Immature natural killer cell (primary cell): ENCODE measurements at regions not wholly inside any gene's neighbourhood (a gene's known extent, or its start where the extent isn't known, plus 50 kb on each side); places are given as distances from the start of the nearest gene placed in this dataset.

Experiments used
- DNase-seq, 3 donors: peaks; one replicate each; pipeline ENCODE4 v3.0.0; 2022; ENCODE audit warnings: mixed read lengths in 1 of 3
- H3K27ac Mint-ChIP-seq, 6 donors: one replicate each; pipeline ENCODE4 v1.8.0; 2020; ENCODE audit warnings: mixed read lengths in 6 of 6, mild to moderate bottlenecking in 5 of 6, inconsistent platforms in 4 of 6, moderate library complexity in 3 of 6
- H3K27me3 Mint-ChIP-seq, 3 donors: one replicate each; pipeline ENCODE4 v1.8.0; 2020 to 2021; ENCODE audit warnings: low read depth in 3 of 3, mild to moderate bottlenecking in 3 of 3, mixed read lengths in 3 of 3, moderate library complexity in 3 of 3, inconsistent platforms in 1 of 3
- H3K36me3 Mint-ChIP-seq, 3 donors: one replicate each; pipeline ENCODE4 v1.8.0; 2020; ENCODE audit warnings: mixed read lengths in 3 of 3, inconsistent platforms in 2 of 3, mild to moderate bottlenecking in 2 of 3
- H3K4me1 Mint-ChIP-seq, 2 donors: one replicate each; pipeline ENCODE4 v1.8.0; 2020; ENCODE audit warnings: inconsistent platforms in 2 of 2, mild to moderate bottlenecking in 2 of 2, mixed read lengths in 2 of 2, moderate library complexity in 1 of 2
- H3K4me3 Mint-ChIP-seq, 5 donors: one replicate each; pipeline ENCODE4 v1.8.0; 2020; ENCODE audit warnings: mild to moderate bottlenecking in 5 of 5, mixed read lengths in 5 of 5, inconsistent platforms in 3 of 5, moderate library complexity in 3 of 5
- H3K9me3 Mint-ChIP-seq, 6 donors: one replicate each; pipeline ENCODE4 v1.8.0; 2020; ENCODE audit warnings: mild to moderate bottlenecking in 6 of 6, mixed read lengths in 6 of 6, inconsistent platforms in 4 of 6, moderate library complexity in 3 of 6

DNA sequence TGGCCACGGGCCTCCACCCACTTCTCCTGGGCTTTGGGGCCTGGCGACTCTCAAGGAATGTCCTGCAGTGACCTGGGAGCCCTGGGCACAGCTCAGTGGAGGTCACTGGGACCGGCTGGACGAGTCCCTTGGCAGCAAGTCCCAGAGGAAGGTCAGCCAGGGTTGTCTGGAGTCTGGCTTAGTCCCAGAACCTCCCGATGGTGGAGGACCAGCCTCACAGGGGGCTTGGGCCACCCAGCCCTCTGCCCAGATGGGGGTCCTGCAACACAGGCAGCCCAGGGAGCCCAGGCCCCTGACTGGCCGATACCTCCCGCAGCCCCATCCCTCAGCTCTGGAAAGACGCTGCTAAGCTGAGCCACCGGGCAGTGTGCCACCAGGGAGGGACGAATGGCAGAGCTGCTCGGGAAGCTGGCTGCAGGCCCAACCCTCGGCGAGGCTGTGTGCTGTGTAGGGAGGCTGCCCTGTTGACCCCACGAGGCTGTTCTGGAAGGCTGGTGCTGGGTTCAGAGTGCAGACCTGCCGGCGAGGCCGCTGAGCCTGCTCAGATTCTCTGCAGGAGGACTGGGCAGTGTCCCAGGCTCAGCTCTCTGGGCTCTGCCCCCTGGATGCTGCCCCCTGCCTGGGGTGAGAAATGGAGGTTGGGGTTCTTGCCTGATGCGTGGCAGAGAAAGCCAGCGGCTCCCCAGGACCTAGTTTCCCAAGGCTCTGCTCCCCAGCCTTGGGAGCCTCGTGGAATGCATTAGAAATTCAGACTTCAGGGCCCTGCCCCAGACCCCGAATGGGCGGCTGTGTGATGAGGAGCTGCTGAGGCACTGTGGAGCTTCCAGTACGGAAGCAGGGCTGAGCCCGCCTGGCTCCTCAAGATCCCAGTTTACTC is 61.7 kb downstream of the ADRA2C start:
- Mint-ChIP-seq H3K9me3 (no peaks in the 10 kb centered on the region), H3K27me3 (peaks cover 2 to 16% (median 6%) of the 10 kb centered on the region in 3 donors), H3K4me3 (no peak overlapping the region), H3K4me1 (no peaks in the 10 kb centered on the region), H3K27ac (no peak overlapping the region), H3K36me3 (no peaks in the 10 kb centered on the region)
- DNase-seq = no peak

DNA sequence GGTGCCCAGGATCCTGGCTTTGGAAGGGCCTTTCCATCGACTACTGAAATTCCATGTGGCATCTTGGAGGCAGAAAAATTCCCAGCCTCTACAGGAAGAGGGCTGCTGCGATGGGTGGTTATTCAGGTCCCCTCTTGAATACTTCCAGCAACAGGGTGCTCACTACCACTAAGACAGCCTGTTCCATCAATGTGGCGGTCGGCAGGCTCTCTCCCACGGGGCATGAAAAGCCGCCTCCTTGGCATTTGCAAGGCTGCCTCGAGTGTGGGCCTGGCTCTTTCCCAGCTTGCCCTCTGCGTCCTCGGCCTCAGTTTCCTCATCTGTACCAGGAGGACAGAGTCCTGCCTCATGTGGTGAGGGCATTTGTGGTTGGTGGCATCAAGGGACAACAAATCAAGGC is 62.4 kb downstream of the ADRA2C start:
- Mint-ChIP-seq H3K4me1 (no peaks in the 10 kb centered on the region), H3K36me3 (no peaks in the 10 kb centered on the region), H3K27ac (no peak overlapping the region), H3K27me3 (peaks cover 2 to 20% (median 7%) of the 10 kb centered on the region in 3 donors), H3K4me3 (no peak overlapping the region), H3K9me3 (no peaks in the 10 kb centered on the region)
- DNase-seq = no peak

DNA sequence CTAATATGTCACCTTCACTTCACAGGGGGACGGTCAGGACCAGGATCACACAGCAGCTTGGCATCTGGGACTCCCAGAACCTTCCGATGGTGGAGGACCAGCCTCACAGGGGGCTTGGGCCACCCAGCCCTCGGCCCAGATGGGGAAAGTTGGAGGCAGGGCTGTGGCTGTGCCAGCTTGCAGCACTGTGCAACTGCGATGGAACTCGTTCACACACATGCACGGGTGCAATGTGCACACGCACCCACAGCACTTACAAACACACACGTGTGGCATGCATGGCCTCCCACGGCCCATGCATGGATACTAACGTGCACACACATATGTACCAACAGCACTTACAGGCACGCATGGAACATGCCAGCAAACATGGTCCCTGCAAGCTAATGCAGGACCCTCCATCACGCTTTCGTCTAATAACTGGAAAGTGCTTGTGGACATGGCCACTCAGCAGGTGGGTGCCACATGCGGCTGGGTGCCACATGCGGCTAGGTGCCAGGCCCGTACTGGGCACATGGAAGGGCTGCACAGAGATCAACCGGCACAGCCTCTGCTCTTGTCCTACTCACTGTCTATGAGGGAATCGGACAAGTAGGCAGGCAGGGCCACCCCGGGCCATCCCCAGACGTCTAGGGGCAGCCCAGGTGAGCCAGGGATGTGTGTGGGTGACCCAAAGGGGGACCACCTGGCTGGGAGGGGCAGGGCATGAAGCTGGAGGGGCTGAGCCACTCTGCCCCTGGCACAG is 63.2 kb downstream of the ADRA2C start:
- Mint-ChIP-seq H3K4me3 (no peak overlapping the region), H3K27ac (no peak overlapping the region), H3K9me3 (no peaks in the 10 kb centered on the region), H3K27me3 (peaks cover 5 to 22% (median 7%) of the 10 kb centered on the region in 3 donors), H3K36me3 (no peaks in the 10 kb centered on the region), H3K4me1 (no peaks in the 10 kb centered on the region)
- DNase-seq = no peak

DNA sequence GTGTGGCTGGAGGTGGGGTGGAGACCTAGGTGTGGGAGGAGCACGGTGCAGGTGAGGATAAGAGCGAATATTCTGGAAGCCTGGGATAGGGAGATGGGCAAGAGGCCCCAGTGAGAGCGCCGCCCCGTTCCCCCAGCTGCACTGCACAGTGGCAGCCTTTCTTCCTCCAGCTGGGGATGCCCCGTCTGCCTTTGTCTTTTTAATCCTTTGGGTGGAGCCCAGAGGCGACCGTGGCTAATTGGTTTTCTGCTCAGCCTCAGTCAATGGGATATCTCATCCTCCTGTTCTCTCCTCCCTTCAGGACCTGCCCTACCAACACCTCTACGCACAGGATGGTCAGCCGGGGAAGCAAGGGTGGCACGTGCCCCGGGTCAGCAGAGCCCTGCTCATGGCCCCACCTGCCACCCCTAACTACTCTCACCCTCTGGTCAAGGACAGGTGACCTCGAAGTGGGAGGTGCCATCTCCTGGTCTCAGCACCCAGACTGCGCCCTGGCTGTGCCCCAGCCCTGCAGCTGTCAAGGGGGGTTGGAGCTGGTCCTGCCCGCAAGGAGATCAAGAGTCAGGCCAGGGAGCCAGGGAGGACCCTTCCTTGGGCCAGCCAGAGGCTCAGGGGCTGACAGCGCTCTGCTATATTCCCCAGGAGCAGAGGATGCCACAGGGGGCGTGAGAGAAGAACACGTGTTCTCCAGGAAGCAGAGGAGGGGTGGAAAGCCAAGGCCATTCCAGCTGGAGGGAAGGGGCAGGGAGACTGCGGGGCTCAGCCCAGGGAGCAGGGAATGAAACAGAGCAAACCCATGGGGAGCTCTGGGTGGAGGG is 64.0 kb downstream of the ADRA2C start:
- no peak for DNase-seq
- no peaks in the 10 kb centered on the region for H3K9me3 Mint-ChIP-seq
- no peak overlapping the region for H3K4me3 Mint-ChIP-seq
- H3K4me1 Mint-ChIP-seq = no peaks in the 10 kb centered on the region
- no peak overlapping the region for H3K27ac Mint-ChIP-seq
- H3K36me3 Mint-ChIP-seq = no peaks in the 10 kb centered on the region
- H3K27me3 Mint-ChIP-seq = peaks cover 5 to 19% (median 6%) of the 10 kb centered on the region in 3 donors

DNA sequence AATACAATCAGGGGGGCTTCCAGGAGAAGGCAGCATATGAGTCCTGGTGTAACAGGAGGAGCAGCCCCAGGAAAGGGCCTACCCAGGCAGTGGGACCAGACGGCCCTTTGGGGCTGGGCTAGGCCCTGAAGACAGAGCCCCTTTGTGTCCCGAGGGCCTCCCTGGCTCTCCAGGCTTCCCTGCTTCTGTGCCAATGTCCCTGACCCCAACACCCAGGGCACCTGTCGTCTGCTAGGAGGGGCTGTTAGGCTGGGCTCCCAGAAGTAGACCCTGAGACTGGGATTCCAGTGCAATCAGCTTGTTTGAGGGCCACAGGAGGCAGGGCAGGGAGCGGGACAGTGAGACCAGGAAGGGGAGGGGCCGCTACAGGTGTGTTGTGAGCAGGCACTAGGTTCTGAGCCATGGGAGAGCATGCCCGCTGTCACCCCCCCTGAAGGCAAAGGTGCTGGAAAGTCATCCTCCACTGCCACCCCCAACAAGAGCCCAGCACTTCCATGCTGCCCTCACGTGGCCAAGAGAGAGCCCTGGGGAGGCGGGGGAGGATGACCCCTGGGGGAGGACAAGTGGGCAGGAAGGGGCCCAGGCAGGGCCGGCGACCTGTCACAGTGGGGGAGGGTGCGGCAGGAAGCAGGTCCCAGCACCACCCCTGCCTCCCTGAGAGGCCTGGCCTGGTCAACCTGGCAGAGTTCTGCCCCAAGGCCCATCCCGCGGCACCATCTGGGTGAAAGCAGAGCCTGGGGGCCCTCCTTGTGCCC is 64.8 kb downstream of the ADRA2C start:
- no peak overlapping the region for H3K4me3 Mint-ChIP-seq

DNA sequence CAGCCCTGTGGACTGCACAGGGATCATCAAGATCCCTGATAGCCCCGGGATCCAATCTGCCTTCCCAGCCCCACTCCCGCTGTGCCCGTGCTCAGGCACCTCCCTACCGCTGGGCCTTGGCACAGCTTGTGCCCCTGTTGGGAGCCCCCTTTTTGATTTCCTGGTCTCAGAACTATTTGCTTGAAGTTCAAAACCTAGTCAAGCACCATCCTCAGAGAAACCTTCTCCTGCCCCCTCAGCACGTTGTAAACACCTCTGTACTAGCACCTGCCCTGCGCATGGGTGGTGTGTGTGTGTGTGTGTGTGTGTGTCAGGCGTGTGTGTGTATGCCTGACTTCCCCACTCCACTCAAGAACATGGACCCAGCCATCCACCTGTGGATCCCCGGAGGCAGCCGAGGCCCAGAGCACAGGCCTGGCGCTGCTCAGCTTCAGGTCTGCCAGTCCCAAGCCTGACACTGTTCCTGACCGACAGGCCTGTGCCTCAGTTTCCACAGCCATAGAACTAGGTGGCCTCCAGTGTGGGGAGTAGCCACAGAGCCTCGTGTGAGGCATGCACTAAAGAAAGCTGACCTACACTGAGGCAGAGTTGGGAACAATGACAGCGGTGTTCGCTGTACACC is 65.5 kb downstream of the ADRA2C start:
- H3K4me3 Mint-ChIP-seq = no peak overlapping the region
- H3K27ac Mint-ChIP-seq = no peak overlapping the region
- H3K36me3 Mint-ChIP-seq = no peaks in the 10 kb centered on the region
- no peaks in the 10 kb centered on the region for H3K4me1 Mint-ChIP-seq
- no peaks in the 10 kb centered on the region for H3K9me3 Mint-ChIP-seq
- H3K27me3 Mint-ChIP-seq = peaks cover 6 to 26% (median 6%) of the 10 kb centered on the region in 3 donors
- DNase-seq = no peak

More for the DNA sequence above, 64.8 kb downstream of the ADRA2C start:
- no peaks in the 10 kb centered on the region for H3K9me3 Mint-ChIP-seq
- H3K36me3 Mint-ChIP-seq = no peaks in the 10 kb centered on the region
- no peaks in the 10 kb centered on the region for H3K4me1 Mint-ChIP-seq
- H3K27ac Mint-ChIP-seq = no peak overlapping the region
- no peak for DNase-seq
- H3K27me3 Mint-ChIP-seq = peaks cover 5 to 25% (median 6%) of the 10 kb centered on the region in 3 donors

DNA sequence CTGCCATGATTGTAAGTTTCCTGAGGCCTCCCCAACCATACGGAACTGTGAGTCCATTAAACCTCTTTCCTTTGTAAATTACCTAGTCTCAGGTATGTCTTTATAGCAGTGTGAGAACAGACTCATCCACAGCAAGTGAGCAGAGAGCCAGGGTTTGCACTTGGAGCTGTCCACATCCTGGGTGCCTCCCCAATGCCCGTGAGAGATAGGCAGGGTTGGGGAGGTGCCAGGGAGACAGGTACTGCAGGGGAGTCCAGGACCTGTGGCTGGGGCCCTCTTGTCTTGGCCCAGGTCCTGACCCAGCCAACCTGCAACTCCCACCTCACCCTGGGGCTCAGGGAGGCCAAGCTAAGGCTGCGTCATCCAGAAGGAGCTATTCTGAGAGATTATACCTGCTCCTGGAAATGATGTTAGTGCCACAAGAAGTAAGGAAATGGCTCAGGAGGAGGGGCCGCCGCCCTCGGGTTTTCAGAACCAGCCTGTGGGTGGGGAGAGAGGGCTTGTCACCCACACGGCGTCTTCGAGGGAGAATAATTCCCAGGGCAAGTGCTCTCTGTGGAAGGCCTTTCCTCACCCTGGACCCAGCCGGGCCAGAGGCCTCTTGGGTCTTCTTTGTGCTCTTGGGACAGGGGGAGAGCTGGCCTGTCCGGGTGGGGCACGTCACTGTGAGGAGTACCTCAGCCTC is 66.5 kb downstream of the ADRA2C start:
- Mint-ChIP-seq H3K36me3 (no peaks in the 10 kb centered on the region), H3K9me3 (no peaks in the 10 kb centered on the region), H3K27ac (no peak overlapping the region), H3K27me3 (peaks cover 6 to 34% (median 8%) of the 10 kb centered on the region in 3 donors), H3K4me1 (no peaks in the 10 kb centered on the region), H3K4me3 (no peak overlapping the region)
- DNase-seq = no peak

DNA sequence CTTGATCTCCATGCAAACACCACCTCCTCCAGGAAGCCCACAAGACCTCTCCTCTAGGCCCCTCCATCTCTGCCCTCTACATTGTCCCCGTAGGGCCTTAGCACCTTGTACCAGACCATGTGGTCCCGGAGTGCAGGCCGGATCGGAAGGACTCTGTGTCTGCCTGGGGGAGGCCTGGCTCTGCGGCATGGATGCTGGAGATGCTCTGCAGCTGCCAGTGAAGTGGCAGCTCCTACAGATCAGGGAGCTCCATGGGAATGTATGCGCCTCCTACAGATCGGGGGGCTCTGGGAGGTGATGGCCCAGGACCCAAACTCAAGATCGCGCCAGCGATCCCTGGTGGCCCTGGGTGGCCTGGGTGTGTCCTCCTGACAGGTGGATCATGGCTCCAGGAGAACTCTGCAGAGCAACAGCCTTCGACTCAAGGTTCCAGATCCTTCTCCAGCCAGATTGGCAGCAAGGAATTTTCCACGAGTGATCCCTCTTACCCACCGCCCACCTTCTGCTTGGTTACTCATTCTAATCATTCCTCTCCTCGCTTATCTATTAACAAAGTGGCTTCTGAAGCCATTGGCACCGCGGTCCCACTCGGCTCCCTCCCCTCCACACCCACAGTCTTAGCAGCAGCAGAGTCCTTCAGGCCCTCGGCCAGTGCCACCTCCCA is 67.3 kb downstream of the ADRA2C start:
- no peaks in the 10 kb centered on the region for H3K4me1 Mint-ChIP-seq
- no peak overlapping the region for H3K4me3 Mint-ChIP-seq
- H3K9me3 Mint-ChIP-seq = no peaks in the 10 kb centered on the region
- no peaks in the 10 kb centered on the region for H3K36me3 Mint-ChIP-seq
- no peak for DNase-seq
- H3K27me3 Mint-ChIP-seq = peaks cover 6 to 34% (median 8%) of the 10 kb centered on the region in 3 donors
- H3K27ac Mint-ChIP-seq = no peak overlapping the region

DNA sequence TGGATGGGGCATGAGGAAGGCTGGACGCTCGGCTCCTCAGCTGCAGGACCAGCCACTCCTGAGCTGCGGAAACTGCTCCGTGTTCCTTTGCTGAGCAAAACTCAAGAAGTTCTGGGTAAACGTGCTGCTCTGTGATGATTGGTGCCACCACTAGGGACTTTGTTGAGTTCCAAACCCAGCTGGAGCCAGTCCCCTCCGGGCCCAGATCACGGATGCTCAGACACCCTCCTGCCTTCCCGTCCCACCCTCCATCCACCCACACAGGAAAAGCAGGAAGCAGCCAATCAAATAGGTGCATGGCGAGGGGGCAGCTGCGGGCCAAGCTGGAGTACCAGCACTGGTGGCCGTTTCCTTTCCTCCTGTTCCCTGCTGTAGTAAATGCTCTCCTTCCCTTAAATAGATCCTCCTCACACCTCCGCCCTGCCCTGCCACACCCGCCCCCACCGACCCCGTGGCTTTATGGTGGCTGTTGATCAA is 68.0 kb downstream of the ADRA2C start:
- no peaks in the 10 kb centered on the region for H3K36me3 Mint-ChIP-seq
- H3K27me3 Mint-ChIP-seq = peaks cover 4 to 28% (median 8%) of the 10 kb centered on the region in 3 donors
- DNase-seq = no peak
- H3K9me3 Mint-ChIP-seq = no peaks in the 10 kb centered on the region
- no peaks in the 10 kb centered on the region for H3K4me1 Mint-ChIP-seq
- H3K4me3 Mint-ChIP-seq = no peak overlapping the region
- H3K27ac Mint-ChIP-seq = no peak overlapping the region

DNA sequence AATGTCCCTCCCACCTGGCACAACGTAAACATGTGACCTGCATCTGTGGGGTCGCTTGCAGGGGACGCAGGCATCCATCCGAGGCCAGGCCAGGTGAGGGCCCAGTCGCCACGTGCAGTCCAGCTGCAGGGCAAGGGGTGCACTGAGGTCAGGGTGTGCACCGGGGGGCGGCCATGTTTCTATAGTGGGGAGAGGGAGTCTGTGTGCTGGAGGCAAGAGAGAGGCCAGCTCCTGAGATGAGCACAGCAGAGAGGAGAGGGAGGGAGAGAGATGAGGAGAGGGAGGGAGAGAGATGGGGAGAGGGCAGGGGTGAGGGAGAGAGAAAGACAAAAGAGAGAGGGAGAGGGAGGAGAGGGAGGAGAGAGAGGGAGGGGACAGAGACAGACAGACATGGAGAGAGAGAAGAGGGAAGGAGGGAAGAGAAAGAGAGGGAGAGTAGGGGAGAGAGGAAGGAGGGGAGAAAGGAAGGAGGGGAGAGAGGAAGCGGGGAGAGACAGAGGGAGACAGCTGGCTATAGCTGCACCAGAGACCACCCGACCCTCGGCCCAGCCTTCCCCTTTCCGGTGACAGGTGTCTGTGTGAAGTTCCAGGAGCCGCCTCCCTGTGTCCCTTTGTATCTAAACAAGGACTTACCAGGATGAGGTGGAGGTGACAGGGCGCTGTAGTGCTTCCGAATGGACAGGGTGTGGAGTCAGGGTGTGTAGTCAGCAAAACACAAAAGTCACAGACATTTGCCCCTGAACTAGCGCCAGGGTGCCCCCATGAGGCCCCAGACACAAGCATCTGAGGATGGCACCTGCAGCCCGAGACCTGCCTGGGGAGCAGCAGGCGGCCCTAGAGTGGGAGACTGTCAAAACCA is 68.7 kb downstream of the ADRA2C start:
- Mint-ChIP-seq H3K4me1 (no peaks in the 10 kb centered on the region), H3K27ac (no peak overlapping the region), H3K9me3 (no peaks in the 10 kb centered on the region), H3K4me3 (no peak overlapping the region), H3K36me3 (no peaks in the 10 kb centered on the region), H3K27me3 (peaks cover 4 to 28% (median 8%) of the 10 kb centered on the region in 3 donors)
- no peak for DNase-seq
